A549 (cell line): ENCODE measurements at regions not wholly inside any gene's neighbourhood (a gene's known extent, or its start where the extent isn't known, plus 50 kb on each side); places are given as distances from the start of the nearest gene placed in this dataset.

Experiments
- ATAC-seq, 2 experiments: fragments of 200-7000 bp in 1 of 2; fragments of >200 bp in 1 of 2; cut with Nextera tagmentation in 1 of 2; cut with Tn5 transposase in 1 of 2; 3 replicates each; pipeline versions ENCODE4 v1.8.0 to v1.9.1; 2018 to 2020; ENCODE audit warnings: mild to moderate bottlenecking in 1 of 2, moderate library complexity in 1 of 2
- CTCF ChIA-PET: fragments of 300-600 bp; sonication (Branson Sonifier 250); formaldehyde crosslinking; extraction: SDS; loops from one replicate; lab custom pipeline; 2021; ENCODE audit warnings: antibody characterized with exemption, inconsistent platforms; lab: Yijun Ruan, JAX
- POLR2A ChIA-PET: fragments of 350-600 bp; formaldehyde crosslinking; extraction: SDS; loops from one replicate; lab custom pipeline; 2021; ENCODE audit warnings: antibody characterized with exemption, inconsistent platforms; lab: Yijun Ruan, JAX
- DNase-seq, 2 experiments: peaks; one replicate each; pipeline versions ENCODE4 v3.0.0 to v3.0.0-alpha.2; 2011 to 2016; ENCODE audit warnings: low read depth in 1 of 2, low spot score in 1 of 2
- FAIRE-seq: peaks from 2 replicates; lab custom pipeline; 2011; peaks lifted over from hg19 to GRCh38; lab: Jason Lieb, UNC
- H3K27ac ChIP-seq, 2 experiments: fragments of >200 bp; sonication (Bioruptor Twin); formaldehyde crosslinking; 3 replicates each; pipeline ENCODE4 v1.5.1; 2016 to 2017
- H3K4me1 ChIP-seq: fragments of >200 bp; sonication (Bioruptor Twin); formaldehyde crosslinking; 3 replicates; pipeline ENCODE4 v1.6.1; 2016
- H3K4me2 ChIP-seq: fragments of >200 bp; sonication (Bioruptor Twin); formaldehyde crosslinking; 3 replicates; pipeline ENCODE4 v1.6.1; 2016
- H3K4me3 ChIP-seq: fragments of >200 bp; sonication (Bioruptor Twin); formaldehyde crosslinking; 3 replicates; pipeline ENCODE4 v1.5.1; 2016
- H3K9me3 ChIP-seq: fragments of >200 bp; sonication (Bioruptor Twin); formaldehyde crosslinking; 3 replicates; pipeline ENCODE4 v1.6.1; 2016
- BHLHE40 ChIP-seq: IDR thresholded peaks from 2 replicates; pipeline ENCODE4 v1.6.1; 2012; ENCODE audit warnings: low read depth, low read length, inconsistent platforms
- CEBPB ChIP-seq, 2 experiments: fragments of >200 bp in 1 of 2; sonication (Bioruptor Twin) in 1 of 2; formaldehyde crosslinking in 1 of 2; IDR thresholded peaks; 2 replicates each; pipeline ENCODE4 v1.6.1; 2012 to 2016
- CHD2 ChIP-seq: fragments of 150-350 bp; IDR thresholded peaks from 2 replicates; pipeline ENCODE4 v1.6.1; 2014; ENCODE audit warnings: low read length; ENCODE audit not compliant: partially characterized antibody
- EHF ChIP-seq: fragments of 250-450 bp; sonication (Bioruptor Pico); IDR thresholded peaks from 2 replicates; pipeline ENCODE4 v1.5.0; 2020; ENCODE audit warnings: mild to moderate bottlenecking
- EHMT2 ChIP-seq: fragments of 200-600 bp; sonication (generic); IDR thresholded peaks from 2 replicates; pipeline ENCODE4 v1.6.1; 2016; ENCODE audit warnings: antibody characterized with exemption, low read depth, mild to moderate bottlenecking, moderate library complexity
- FOSL2 ChIP-seq, 2 experiments: fragments of 450-650 bp in 1 of 2; fragments of >200 bp in 1 of 2; sonication (Bioruptor Twin) in 1 of 2; formaldehyde crosslinking; IDR thresholded peaks; 2 replicates each; pipeline versions ENCODE4 v1.5.0 to v1.6.1; 2016 to 2020; ENCODE audit warnings: mild to moderate bottlenecking in 1 of 2, moderate library complexity in 1 of 2
- FOXS1 ChIP-seq: fragments of 250-450 bp; sonication (Bioruptor Pico); IDR thresholded peaks from 2 replicates; pipeline ENCODE4 v1.5.0; 2020; ENCODE audit warnings: mild to moderate bottlenecking, moderate library complexity
- JUNB ChIP-seq: fragments of >200 bp; sonication (Bioruptor Twin); formaldehyde crosslinking; IDR thresholded peaks from 2 replicates; pipeline ENCODE4 v1.6.1; 2016
- KDM1A ChIP-seq: fragments of 200-600 bp; sonication (generic); IDR thresholded peaks from 2 replicates; pipeline ENCODE4 v1.6.1; 2016; ENCODE audit warnings: low read depth, mild to moderate bottlenecking
- KDM5A ChIP-seq: fragments of 200-600 bp; sonication (generic); IDR thresholded peaks from 2 replicates; pipeline ENCODE4 v1.6.1; 2016; ENCODE audit warnings: antibody characterized with exemption, mild to moderate bottlenecking
- MAFK ChIP-seq: fragments of 450-650 bp; IDR thresholded peaks from 2 replicates; pipeline ENCODE4 v1.6.1; 2014; ENCODE audit not compliant: partially characterized antibody
- RARB ChIP-seq: fragments of 250-450 bp; sonication (Bioruptor Pico); IDR thresholded peaks from 2 replicates; pipeline ENCODE4 v1.8.0; 2021; ENCODE audit warnings: mild to moderate bottlenecking, moderate library complexity
- RCOR1 ChIP-seq: fragments of 150-350 bp; IDR thresholded peaks from 2 replicates; pipeline ENCODE4 v1.6.1; 2014; ENCODE audit warnings: antibody characterized with exemption, low read length, low read depth
- SREBF2 ChIP-seq: fragments of 450-650 bp; IDR thresholded peaks from 2 replicates; pipeline ENCODE4 v1.6.1; 2014; ENCODE audit warnings: mild to moderate bottlenecking, moderate library complexity
- ZFP36 ChIP-seq: fragments of 450-650 bp; IDR thresholded peaks from 2 replicates; pipeline ENCODE4 v1.6.1; 2014; ENCODE audit warnings: borderline replicate concordance; ENCODE audit not compliant: partially characterized antibody
- WGBS: methylation state at CpG from one replicate; pipeline ENCODE4 v1.1.6; 2017; ENCODE audit errors: missing lambda C conversion rate; 5-methylcytosine and 5-hydroxymethylcytosine counted together
- TF ChIP-seq, protein P1 (sequence below): fragments of 450-650 bp; IDR thresholded peaks from 2 replicates; pipeline ENCODE4 v1.6.1; 2014; ENCODE audit warnings: antibody characterized with exemption
- TF ChIP-seq, protein P2 (sequence below): fragments of 250-450 bp; sonication (Bioruptor Pico); IDR thresholded peaks from 2 replicates; pipeline ENCODE4 v1.5.0; 2020; ENCODE audit warnings: low read depth, mild to moderate bottlenecking, moderate library complexity
- TF ChIP-seq, protein P3 (sequence below): IDR thresholded peaks from 2 replicates; pipeline ENCODE4 v1.6.1; 2012

DNA sequence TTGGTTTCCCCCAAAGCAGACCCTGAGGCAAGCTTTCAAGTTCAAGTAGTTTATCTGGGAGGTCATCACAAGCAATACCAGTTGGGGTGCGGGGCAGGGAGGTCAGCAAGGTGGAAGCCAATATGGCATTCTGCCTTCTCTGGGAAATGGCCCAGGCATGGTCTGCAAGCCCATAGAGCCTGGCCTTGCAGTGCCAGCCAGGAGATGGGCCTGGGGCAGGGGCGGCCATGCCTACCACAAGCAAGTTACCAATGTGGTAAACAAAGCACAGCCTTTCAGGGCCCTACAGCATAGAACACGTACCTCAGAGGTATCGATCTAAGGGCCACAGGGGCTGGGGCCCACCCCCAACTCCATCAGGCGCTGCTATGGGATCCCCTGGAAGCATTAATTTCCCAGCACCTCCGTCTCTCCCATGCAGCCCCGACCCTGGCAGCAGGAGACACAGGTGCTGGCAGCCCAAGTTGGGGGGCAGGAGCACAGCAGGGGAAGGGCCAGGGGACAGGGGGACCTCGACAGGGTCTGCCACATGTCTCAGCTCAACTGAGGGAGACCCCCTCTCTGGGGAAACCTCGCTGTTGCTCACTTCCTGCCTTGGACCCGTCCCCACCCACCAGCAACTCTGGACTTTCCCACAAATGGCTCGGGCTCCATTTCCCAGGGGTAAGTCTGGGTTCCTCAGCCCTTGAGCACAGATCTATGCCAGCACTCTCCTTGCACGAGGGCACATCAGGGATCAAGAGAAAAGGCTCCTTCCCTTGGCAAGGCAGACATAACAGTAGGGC, 369.0 kb downstream of the PREX1 start:
- Histone ChIP-seq H3K4me2 (no peak overlapping the region), H3K4me3 (no peak overlapping the region), H3K9me3 (no peaks in the 10 kb centered on the region), H3K27ac (no peak overlapping the region), H3K4me1 (no peaks in the 10 kb centered on the region)
- FAIRE-seq = no peak
- no peak for DNase-seq
- POLR2A ChIA-PET = no interaction called here
- no peak for TF ChIP-seq KDM5A
- no peak for TF ChIP-seq FOXS1
- no peak for TF ChIP-seq RCOR1
- no peak for TF ChIP-seq CHD2
- TF ChIP-seq EHF = no peak
- TF ChIP-seq, protein P1, sequence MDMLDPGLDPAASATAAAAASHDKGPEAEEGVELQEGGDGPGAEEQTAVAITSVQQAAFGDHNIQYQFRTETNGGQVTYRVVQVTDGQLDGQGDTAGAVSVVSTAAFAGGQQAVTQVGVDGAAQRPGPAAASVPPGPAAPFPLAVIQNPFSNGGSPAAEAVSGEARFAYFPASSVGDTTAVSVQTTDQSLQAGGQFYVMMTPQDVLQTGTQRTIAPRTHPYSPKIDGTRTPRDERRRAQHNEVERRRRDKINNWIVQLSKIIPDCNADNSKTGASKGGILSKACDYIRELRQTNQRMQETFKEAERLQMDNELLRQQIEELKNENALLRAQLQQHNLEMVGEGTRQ = no peak
- TF ChIP-seq RARB (CRISPR knock-in tag) = no peak
- TF ChIP-seq KDM1A = no peak
- CTCF ChIA-PET = interaction anchor here (1.1 kb wide), 1 partner anchor 162 kb away, joined by 3 read pairs; no protein-coding TSS in a partner anchor
- 43% methylated on average over 9 of the region's 12 CpGs for WGBS
- no peak for ATAC-seq

DNA sequence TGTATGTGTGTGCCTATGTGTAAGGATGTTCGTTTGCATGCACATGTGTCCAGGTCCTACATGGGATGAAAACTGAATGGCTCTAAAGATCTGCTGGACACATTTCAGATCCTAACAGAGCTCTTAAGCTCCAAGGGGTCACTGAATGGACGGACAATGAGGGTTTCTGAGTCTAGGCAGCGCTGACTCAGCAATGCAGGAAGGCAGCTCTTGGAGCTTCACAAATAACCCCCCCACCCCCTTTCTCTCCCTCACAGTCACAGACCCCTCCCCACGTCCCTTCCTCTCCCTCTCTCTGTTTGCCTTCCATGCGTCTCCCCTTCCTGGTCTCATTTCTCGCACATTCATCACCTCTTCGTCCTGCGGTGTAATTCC, 369.8 kb downstream of the PREX1 start:
- no peak for TF ChIP-seq BHLHE40
- no peak for TF ChIP-seq FOSL2 (IDR thresholded peaks at IDR 0.05)
- no peak for TF ChIP-seq FOSL2 (CRISPR knock-in tag; IDR thresholded peaks at IDR 0.05)
- TF ChIP-seq JUNB = no peak
- TF ChIP-seq, protein P2, sequence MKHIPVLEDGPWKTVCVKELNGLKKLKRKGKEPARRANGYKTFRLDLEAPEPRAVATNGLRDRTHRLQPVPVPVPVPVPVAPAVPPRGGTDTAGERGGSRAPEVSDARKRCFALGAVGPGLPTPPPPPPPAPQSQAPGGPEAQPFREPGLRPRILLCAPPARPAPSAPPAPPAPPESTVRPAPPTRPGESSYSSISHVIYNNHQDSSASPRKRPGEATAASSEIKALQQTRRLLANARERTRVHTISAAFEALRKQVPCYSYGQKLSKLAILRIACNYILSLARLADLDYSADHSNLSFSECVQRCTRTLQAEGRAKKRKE (CRISPR knock-in tag) = no peak
- peak; percentile 57 for TF ChIP-seq MAFK
- no peak for TF ChIP-seq EHMT2
- DNase-seq = no peak
- no peak overlapping the region for H3K4me3 ChIP-seq
- no peaks in the 10 kb centered on the region for H3K9me3 ChIP-seq
- ChIA-PET POLR2A (no interaction called here), CTCF (no interaction called here)
- H3K4me1 ChIP-seq = no peaks in the 10 kb centered on the region
- no peak overlapping the region for H3K4me2 ChIP-seq
- ATAC-seq = no peak
- WGBS = 65% methylated on average over 8 of the region's 8 CpGs
- FAIRE-seq = no peak
- H3K27ac ChIP-seq = no peak overlapping the region

DNA sequence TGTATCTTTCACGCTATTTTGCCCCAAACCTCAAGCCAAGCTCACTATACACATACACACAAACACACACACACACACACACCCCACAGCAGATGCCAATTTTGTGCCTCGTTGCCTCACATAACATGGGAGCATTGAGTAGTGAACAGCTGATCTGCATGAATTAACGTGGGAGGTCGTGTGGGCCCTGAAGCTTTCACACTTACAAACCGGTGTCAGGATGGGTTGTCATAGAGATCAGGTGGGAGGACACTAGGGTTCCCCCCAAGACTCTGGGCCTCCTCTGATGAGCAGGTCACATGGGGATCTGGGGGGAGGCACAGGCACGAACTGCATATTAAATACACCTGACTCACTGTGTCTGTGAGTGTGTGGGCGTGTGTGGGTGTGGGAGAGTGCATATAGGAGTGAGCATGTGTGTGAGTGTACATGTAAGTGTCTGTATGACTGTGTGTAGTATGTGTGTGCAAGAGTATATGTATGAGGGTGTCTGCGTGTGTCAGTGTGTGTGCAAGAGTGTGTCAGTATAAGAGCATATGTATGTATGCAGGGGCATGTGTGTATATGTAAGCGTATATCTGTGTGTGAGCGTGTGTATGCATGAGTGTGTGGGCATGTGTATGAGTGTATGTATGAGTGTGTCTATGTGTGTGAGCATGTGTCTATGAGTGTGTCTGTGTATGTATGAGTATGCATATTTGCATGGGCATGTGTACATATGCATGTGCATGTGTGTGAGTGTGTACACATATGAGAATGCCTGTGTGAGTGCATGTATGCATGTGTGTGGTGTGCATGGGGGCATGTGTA, 370.4 kb downstream of the PREX1 start:
- ATAC-seq = no peak
- 51% methylated on average over 10 of the region's 10 CpGs for WGBS
- Histone ChIP-seq H3K27ac (no peak overlapping the region), H3K9me3 (no peaks in the 10 kb centered on the region), H3K4me3 (no peak overlapping the region), H3K4me2 (no peak overlapping the region), H3K4me1 (no peaks in the 10 kb centered on the region)
- no peak for FAIRE-seq
- DNase-seq = no peak
- TF ChIP-seq CEBPB (IDR thresholded peaks at IDR 0.05) (no peak), SREBF2 (no peak), ZFP36 (no peak)
- TF ChIP-seq, protein P3, sequence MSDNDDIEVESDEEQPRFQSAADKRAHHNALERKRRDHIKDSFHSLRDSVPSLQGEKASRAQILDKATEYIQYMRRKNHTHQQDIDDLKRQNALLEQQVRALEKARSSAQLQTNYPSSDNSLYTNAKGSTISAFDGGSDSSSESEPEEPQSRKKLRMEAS = no peak
- CTCF ChIA-PET = no interaction called here
- POLR2A ChIA-PET = no interaction called here
